ENCODE measurements at regions not wholly inside any gene's neighbourhood (a gene's known extent, or its start where the extent isn't known, plus 50 kb on each side); places are given as distances from the start of the nearest gene placed in this dataset.

DNA sequence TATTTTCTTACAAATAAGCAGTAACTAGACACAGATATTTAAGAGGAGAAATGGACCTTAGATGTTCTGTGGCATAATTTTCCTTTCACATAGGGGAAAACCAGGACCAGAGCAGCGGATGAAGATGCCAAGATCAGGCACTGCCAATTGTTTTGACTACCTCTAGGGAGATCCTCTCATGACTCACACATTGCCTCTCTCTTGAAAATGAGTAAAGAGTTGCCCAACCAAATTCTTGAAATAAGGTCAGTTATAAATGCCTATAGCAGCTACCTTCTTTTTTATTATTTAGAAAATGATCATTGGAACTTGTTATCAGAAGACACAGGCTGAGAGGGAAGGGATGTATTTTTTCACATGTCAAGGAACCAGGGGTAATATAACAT lies 263.4 kb upstream of the PLEKHG7 start:
- peak; percentile 40 for DNase-seq (ENCODE audit: low spot score)
- Histone ChIP-seq H3K4me1 (ENCODE audit: insufficient read depth, low read length, poor library complexity, severe bottlenecking) (no peaks in the 10 kb centered on the region), H3K27ac (ENCODE audit: low read depth, low read length, poor library complexity, severe bottlenecking) (no peak overlapping the region), H3K36me3 (ENCODE audit: insufficient read depth, low read length, poor library complexity, severe bottlenecking) (no peaks in the 10 kb centered on the region), H3K4me3 (ENCODE audit: low read depth, low read length, poor library complexity, severe bottlenecking) (no peak overlapping the region), H3K9me3 (ENCODE audit: low read depth, low read length, poor library complexity, severe bottlenecking) (no peaks in the 10 kb centered on the region), H3K27me3 (replicated peaks; ENCODE audit: insufficient read depth, low read depth, low read length, poor library complexity) (no peaks in the 10 kb centered on the region)
- BruUV-seq (replicated peaks) = no TSS peak
- ChIA-PET CTCF (no interaction called here), POLR2A (ENCODE audit: low non-redundant PET) (no interaction called here)
- intact Hi-C loops (cut with micrococcal nuclease; ENCODE audit: unreplicated experiment) = no loop called here
- TF ChIP-seq CTCF (conservative IDR thresholded peaks at IDR 0.05; ENCODE audit: low read depth, low read length) = no peak
- no peak for TF ChIP-seq EZH2 (IDR thresholded peaks at IDR 0.05; ENCODE audit: borderline replicate concordance, low read depth, low read length, poor library complexity, severe bottlenecking)

- H3K4me3 ChIP-seq (ENCODE audit: low read depth, low read length, poor library complexity, severe bottlenecking) = no peak overlapping the region
- H3K36me3 ChIP-seq (ENCODE audit: insufficient read depth, low read length, poor library complexity, severe bottlenecking) = no peaks in the 10 kb centered on the region
- DNase-seq (ENCODE audit: low spot score) = peak; percentile 25
- no TSS peak for BruUV-seq (replicated peaks)
- H3K27me3 ChIP-seq (replicated peaks; ENCODE audit: insufficient read depth, low read depth, low read length, poor library complexity) = no peaks in the 10 kb centered on the region
- intact Hi-C loops (cut with micrococcal nuclease; ENCODE audit: unreplicated experiment) = no loop called here
- no peaks in the 10 kb centered on the region for H3K4me1 ChIP-seq (ENCODE audit: insufficient read depth, low read length, poor library complexity, severe bottlenecking)
- H3K27ac ChIP-seq (ENCODE audit: low read depth, low read length, poor library complexity, severe bottlenecking) = no peak overlapping the region
- TF ChIP-seq CTCF (conservative IDR thresholded peaks at IDR 0.05; ENCODE audit: low read depth, low read length) (no peak), EZH2 (IDR thresholded peaks at IDR 0.05; ENCODE audit: borderline replicate concordance, low read depth, low read length, poor library complexity, severe bottlenecking) (no peak)
- no peaks in the 10 kb centered on the region for H3K9me3 ChIP-seq (ENCODE audit: low read depth, low read length, poor library complexity, severe bottlenecking)
- CTCF ChIA-PET = no interaction called here
- POLR2A ChIA-PET (ENCODE audit: low non-redundant PET) = no interaction called here
These were observed 264.0 kb upstream of the PLEKHG7 start for GRCh38 chr12:92438641-92439419.

DNA sequence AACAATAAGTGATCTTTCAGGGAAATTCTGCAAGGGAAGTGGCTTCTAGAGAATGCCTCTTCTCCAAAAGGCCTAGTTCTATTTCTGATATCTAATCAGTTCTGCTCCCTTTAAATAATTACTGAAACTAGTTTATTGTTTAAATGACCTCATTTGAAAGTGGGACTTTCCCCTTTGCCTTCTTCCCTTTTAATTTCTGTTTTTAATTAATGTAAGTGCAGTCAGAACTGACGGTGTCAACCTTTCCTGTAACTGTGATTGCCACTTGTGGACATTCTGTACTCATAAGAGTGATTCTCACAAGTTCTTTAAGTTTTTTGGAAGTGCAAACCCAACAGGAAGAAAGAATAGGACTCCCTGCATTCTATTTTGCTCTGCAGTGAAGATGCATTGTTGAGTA lies 265.3 kb upstream of the PLEKHG7 start:
- intact Hi-C loops (cut with micrococcal nuclease; ENCODE audit: unreplicated experiment) = no loop called here
- no peaks in the 10 kb centered on the region for H3K9me3 ChIP-seq (ENCODE audit: low read depth, low read length, poor library complexity, severe bottlenecking)
- no peaks in the 10 kb centered on the region for H3K4me1 ChIP-seq (ENCODE audit: insufficient read depth, low read length, poor library complexity, severe bottlenecking)
- ChIA-PET CTCF (no interaction called here), POLR2A (ENCODE audit: low non-redundant PET) (no interaction called here)
- no peaks in the 10 kb centered on the region for H3K36me3 ChIP-seq (ENCODE audit: insufficient read depth, low read length, poor library complexity, severe bottlenecking)
- TF ChIP-seq CTCF (conservative IDR thresholded peaks at IDR 0.05; ENCODE audit: low read depth, low read length) = no peak
- TF ChIP-seq EZH2 (IDR thresholded peaks at IDR 0.05; ENCODE audit: borderline replicate concordance, low read depth, low read length, poor library complexity, severe bottlenecking) = no peak
- no TSS peak for BruUV-seq (replicated peaks)
- no peak for DNase-seq (ENCODE audit: low spot score)
- no peak overlapping the region for H3K27ac ChIP-seq (ENCODE audit: low read depth, low read length, poor library complexity, severe bottlenecking)
- no peaks in the 10 kb centered on the region for H3K27me3 ChIP-seq (replicated peaks; ENCODE audit: insufficient read depth, low read depth, low read length, poor library complexity)
- H3K4me3 ChIP-seq (ENCODE audit: low read depth, low read length, poor library complexity, severe bottlenecking) = no peak overlapping the region

Data from A673 (cell line).